ENCODE measurements at regions not wholly inside any gene's neighbourhood (a gene's known extent, or its start where the extent isn't known, plus 50 kb on each side); places are given as distances from the start of the nearest gene placed in this dataset.

DNA sequence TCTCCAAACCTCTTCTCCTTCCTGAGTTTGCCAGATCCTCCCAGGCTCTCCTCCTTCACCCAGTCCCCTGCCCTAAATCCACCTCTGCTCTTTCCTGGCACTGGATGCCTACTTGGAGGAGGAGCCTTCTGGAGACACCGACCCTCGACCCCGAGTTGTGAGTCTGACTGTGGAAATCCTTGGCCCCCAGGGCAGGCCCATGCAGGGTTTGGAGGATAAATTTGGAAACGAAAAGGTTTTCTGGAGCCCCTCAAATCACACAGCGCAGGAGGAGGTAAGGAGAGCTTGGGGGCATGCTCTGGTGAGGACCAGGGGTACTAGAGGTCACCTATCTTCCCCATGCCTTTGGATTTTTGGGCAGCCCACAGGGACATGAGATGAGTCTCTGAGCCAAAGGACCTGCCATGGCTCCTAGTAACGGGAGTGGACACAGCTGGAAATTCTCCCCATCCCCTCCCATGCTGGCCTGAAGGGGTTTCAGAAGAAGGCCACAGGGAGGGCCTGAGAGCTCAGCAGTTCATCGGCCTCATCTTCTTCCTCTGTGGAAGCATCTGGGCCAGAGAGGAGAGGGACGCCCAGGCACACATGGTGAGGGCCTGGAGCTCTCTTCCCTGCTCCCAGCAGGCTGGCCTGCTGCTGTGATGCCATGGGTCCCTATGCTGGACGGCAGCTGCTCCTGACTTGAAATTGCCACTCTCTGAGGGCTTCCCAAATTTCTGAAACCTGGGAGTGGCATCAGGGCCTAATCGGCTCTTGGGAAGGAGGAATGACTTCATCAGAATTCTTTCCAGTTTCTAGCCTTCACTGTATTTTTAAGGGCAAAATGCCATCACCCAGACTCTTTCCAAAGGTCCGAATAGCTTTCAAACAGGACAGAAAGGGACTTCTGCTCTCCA lies 68.6 kb upstream of the ITGA11 start:
- peak; percentile 38 for DNase-seq (ENCODE audit: low spot score)

DNA sequence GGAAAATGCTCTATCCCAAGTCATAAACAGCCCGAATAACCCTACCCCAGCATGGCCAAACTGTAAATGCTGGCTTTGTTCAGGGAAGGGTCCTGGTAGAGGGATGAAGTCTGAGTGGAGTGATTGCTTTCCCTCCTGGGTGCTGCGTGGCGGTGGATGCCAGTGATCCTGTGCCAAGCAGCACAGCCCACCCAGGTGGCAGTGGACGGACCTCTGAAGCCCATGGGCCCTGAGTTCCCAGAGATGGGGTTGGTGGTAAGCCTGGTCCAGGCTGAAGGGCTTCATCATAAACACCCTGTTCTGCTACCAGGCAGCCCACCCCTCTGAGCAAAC lies 69.3 kb upstream of the ITGA11 start:
- DNase-seq (ENCODE audit: low spot score): peak; percentile 29

DNA sequence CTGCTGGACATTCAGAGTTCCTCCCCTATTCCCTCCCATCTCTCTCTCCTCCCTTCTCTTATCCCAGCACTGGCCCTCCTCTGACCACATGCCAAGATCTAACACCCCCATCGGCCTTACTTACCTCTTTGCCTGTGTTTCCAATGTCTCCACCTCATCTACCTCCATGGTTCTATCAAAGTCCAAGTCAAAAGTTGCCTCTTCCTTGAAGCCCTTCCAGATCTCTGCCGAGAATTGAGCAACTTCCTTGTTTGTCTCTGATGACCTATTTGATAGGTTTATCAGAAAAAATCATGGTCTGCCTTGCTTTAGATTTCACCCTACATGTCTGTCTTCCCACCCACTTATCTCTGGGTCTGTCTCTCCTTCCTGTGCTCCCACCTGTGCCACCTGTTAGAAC lies 69.7 kb upstream of the ITGA11 start:
- DNase-seq (ENCODE audit: low spot score): no peak

DNA sequence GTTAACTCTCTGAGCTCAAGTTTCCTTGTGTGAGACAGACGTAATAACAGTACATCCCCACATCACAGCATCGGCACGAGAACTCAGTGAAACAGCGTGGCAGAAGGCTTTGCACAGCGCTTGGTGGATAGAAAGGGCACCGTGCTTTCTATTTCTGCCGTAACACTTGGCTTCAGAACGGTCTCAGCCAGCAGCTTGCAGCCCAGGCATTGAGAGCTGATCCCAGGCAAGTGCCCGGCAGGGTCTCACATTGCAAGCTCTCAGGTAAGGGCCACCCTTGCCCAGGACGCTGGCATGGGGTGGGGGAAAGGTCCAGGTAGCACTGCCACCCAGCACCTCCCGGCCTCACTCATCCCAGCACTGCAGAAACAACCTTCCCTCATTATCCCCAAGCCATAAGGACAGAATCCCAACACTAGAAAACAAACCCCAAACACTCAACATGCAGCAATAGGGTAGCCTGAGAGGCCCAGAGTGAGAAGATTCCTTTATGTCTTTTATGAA lies 70.5 kb upstream of the ITGA11 start:
- peak; percentile 37 for DNase-seq (ENCODE audit: low spot score)

DNA sequence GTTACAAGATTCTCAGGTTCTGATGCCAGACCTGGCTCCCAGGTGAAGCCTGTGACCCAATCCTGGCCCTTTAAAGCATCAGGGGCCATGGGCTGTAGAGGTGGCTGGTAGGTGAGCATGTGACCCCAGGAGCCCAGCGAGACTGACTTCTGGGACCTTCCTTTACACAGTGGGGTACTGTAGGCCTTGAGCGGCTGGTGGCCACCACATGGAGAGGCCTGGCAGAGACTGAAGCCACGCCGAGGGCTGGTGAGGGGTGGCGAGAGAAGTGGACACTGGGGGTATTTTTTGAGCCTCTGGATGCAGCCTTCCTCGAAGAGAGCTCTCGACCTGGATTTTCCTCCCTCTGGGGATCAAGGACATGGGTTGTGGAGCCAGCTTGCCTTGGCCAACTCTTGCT lies 71.2 kb upstream of the ITGA11 start:
- peak; percentile 32 for DNase-seq (ENCODE audit: low spot score)

DNA sequence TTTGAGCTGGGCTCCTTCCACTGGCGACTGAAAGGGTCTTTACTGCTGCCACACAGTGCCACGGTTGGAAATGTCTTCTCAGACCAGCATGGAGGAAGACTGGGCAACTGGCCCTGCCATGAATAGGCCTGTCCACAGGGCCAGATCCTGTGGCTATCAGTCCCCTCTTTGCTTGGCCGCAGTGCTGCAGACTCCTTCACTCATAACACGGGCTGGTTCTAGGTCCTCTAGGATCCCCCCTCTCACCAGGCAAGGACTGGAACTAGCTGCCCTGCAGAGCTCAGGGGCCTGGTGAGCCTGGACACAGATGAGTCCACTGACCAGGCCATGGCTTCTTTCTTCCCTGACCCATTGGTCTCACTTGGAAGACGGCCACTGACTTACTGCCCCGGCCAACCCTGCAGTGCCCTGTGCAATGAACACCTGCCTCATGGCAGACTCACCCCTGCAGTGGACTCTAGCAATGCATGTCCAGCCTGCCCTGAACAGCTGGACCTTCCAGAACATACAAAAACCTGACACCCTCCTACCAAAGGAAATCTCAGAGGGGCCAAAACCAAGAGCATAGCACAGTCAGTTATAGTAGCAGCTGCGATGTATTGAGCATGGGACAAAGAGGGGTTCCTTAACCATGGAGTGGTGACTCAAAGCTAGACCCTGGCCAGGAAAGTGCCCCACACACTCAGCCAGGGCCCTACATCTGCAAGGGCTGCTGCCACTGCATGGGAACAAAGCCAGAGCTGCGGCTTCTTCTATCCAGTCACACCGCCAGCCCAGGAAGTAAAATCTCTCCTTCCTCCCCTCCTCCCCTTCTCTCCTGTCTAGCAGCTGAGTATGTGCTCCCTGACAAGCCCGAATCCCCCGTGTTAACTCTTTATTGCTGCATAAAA lies 72.1 kb upstream of the ITGA11 start:
- peak; percentile 42 for DNase-seq (ENCODE audit: low spot score)

DNA sequence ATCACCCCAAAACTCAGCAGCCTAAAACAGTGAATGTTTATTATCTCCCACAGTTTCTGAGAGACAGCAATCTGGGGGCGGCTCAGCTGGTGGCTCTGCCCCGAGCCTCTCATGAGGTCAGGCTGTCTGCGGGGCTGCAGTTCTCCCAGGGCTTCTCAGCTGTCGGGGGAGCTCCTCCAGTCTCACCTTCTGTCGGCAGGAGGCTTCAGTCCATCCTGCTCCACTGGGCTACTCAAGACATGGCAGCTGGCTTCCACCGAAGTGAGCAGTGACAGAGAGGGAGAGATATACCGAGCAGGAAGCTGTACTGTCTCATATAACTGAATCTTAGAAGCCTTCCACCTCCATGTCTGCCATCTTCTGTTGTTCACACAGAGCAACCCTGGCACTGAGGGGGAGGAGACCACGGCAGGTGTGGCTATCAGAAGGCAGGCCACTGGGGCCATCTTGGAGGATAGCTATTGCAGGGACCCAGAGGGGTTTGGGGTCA lies 72.8 kb upstream of the ITGA11 start:
- peak; percentile 26 for DNase-seq (ENCODE audit: low spot score)

DNA sequence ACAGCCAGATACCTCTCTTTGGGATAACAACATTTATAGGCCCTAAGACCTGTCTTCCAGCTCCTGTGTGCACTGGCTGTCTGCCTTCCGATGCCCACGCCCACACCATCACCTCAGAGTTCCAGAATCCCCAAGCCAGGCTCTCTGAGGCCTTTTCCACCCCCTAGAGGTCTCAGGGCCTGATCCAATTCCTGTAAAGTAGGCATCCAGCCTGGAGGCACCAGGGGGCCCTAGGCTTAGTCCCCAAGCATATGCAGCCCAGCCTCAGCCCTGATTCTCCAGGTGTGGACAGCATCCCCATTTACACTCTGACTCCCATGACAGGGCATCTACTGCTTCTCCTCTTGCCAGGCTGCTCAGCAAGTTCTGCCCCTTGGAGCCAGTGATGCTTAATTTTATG lies 72.7 kb upstream of the CORO2B start:
- DNase-seq (ENCODE audit: low spot score): no peak

DNA sequence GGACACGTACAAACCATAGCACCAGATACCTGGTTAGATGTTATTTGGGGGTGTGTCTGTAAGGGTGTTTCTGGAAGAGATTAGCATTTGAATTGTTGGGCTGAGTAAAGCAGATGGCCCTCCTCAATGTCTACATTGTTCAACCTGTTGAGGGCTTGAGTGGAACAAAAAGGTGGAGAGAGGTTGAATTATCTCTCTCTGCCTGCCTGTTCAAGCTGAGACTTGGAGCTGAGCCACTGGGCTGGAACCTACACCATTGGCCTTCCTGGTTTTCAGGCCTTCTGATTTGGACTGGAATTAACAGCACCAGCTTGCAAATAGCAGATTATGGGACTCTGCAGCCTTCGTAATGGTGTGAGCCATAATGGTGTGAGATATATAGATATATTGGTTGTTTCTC lies 71.3 kb upstream of the CORO2B start:
- no peak for DNase-seq (ENCODE audit: low spot score)

DNA sequence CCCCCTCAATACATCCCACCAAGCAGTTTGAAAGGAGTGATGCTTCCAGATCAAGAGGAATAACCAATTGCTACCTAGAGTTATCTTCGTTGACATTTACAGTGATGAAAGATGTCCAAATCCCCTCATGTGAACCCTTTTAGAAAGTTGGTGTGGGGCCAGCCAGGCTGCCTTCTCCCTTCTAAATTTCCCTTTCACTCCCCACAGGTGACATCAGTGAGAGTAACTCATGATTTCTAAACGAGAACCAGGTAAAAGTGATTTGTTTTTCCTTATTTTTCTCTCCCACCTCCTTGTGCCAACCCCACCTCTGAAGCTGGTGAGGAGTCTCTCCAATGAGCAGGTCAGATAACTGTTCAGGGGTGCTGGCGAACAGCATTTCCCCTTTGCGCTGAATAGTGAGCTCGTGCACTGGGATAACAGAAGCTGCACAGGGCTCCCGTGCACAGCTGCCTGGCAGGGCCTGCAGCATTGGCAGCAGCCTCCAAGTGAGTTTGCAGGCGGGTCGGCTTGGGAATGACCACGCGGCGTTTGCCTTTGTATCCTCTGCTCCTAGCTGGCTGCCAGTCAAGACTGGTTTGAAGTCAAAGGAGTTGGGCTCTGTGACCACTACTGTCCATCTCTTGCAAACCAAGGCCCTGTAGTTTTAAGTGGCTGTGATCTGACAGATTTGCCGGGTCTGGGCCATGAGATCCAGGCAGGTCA lies 70.2 kb upstream of the CORO2B start:
- DNase-seq (ENCODE audit: low spot score): no peak

DNA sequence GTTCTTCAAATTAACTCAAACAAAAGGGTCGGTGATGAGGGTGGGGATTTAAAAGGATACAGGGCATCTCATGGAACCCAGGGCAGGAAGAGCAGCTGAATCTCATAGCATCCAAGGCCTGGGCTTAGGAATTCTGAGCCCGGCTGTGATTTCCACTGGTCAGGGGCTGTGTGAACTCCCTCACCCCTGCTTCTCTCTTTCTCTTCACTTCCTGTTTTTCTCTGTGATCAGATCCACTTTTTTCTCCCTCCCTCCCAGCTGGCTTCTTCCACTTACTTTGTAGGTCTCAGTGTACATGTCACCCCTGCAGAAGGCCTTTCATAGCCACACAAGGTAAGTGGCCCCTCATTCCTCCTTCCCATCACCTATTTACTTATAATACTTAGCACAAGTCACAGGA lies 68.2 kb upstream of the CORO2B start:
- no peak for DNase-seq (ENCODE audit: low spot score)

DNA sequence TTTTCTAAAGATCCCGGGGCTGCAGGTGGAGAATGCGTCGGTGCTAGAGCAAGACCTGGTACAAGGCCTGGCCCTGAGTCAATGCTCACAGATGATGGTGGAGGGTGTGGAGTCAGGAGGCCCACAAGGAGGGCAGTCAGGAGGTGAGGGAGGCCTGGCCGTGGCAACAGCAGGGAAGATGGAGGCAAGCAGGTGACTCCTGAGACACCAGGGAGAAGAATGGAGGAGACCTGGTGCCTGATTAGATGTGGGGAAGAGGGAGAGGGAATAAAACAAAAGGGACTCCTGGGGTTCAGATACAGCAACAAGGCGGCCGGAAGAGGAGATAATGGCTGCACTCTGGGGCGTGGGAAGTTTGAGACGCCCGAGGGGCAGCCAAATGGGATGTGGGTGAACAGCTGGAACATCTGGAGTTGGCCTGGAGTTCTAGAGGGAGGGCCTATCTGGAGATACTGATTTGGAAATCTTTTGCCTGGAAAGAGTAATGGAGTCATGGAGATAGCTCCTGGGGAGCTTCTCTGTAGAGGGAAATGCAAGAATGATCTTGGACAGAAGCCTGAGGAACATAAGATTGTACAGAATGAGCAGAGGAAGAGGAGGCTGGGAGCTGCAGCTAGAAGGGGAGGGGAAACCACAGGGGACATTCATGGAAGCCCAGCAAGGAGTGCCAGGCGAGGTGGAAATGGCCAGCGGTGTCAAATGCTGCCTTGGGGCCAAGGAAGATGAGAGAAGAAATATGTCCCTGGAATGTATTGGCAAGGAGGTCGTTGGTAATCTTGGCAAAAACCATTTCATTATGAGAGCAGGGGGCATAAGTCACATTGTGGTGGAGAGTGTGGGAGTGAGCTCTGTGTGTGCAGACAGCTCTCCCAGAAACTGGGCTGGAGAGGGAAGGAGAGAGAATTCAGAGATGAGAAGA lies 67.5 kb upstream of the CORO2B start:
- DNase-seq (ENCODE audit: low spot score): no peak

DNA sequence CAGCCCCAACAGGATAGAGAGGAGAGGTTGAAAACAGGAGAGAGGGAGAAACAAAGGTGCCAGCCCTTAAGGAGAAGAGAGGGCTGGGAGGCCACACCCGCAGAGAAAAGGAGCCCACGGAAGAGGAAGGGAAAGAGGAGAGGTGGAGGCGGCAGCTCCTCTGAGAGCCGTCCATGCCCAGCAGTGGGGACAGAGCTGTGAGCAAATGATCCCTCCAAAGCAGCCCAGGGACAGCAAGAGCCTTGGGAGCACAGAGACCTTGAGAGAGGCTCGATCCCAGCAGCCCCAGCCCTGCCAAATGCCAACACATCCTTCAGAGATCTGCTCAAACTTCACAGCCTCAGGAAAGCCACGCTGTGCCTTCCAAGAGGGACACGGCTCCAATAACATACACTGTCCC lies 66.7 kb upstream of the CORO2B start:
- no peak for DNase-seq (ENCODE audit: low spot score)

DNA sequence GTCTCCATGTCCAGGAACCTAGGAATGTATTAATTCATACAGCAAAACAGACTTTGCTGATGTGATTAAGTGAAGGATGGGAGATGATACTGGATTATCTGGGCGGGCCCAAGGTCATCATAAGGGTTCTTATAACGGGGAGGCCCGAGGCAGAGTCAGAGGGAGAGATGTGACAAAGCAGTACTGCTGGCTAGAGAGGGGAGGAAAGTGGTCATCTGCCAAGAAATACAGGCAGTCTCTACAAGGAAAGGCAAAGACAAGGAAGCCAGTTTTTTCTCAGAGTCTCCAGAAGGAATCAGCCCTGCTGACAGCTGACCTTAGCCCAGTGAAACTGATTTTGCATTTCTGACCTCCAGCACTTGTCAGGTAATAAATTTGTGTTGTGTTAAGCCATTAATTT lies 66.2 kb upstream of the CORO2B start:
- DNase-seq (ENCODE audit: low spot score): no peak

DNA sequence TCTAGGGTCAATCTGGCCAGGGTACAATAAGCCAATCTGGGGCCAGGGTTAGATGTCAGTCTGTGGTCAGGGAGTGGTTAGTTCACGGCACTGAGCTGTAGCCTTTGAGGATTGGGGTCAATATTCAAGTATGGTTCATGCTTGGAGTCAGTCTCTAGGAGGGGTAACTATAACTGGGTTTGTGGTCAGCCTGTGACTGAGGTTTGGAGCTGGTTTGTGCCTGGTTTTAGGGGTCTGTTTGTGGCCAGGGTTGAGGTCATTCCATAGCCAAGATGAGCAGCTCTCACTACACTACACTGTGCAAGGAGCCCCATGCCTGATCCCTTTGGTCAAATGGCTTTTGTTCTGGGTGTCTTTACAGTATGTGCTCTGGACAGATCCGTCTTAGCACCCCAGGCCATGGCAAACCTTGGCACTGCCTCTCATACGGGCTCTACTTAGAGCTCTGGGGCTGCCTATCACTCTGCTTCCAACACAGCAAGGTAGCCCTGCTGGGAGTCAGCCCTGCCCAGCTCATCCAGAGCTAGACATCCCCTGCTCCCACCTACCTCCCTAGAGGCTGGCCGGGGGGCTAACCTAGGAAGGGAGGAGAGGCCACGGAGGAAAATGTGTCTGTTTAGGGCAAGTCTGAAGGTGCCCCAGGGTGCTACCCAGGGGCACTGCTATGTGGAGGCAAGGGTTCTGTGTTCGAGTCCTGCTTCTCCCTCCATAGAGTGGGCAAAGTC lies 63.3 kb upstream of the CORO2B start:
- no peak for DNase-seq (ENCODE audit: low spot score)

DNA sequence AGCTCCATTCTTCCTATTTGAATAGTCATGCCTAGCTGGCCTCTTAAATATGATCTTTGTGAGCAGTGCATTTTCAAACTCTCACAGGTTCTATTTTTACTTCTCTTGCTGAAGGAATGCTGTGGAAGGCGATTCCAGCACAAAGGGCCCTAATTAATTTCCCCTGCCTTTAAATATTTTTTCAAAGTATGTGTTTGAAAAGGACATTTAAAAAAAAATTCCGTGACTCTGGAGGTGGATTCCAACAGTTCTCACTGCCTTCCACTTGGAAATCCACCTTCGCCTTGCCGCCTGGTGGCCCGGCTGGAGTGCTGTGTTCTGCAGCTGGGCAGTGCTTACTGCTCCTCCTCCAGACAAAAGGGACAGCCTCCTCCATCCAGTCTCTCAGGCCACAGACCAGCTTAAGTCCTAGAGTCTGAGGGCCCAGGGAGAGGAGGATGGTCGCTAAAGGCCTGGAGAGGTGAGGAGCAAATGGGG lies 61.5 kb upstream of the CORO2B start:
- DNase-seq (ENCODE audit: low spot score): no peak

DNA sequence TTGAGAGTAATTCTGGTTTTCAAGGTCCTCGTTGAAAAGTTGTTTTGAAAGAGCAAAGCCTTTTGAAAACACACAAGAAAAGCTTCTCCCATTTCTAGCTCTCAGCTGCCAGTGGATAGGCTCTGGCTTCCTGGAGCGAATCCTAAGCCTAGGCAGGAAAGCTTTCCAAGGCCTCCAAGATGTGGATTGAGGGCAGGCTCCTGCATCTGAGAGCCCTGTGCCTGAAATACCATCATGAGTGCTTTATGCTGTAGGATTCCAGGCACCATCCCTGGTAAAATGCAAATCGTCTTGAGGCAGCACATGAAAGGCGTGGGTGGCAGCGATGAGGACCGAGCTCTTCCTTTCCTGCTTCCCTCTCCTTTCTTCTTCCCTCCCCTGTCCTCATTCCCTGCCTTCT lies 60.7 kb upstream of the CORO2B start:
- no peak for DNase-seq (ENCODE audit: low spot score)

DNA sequence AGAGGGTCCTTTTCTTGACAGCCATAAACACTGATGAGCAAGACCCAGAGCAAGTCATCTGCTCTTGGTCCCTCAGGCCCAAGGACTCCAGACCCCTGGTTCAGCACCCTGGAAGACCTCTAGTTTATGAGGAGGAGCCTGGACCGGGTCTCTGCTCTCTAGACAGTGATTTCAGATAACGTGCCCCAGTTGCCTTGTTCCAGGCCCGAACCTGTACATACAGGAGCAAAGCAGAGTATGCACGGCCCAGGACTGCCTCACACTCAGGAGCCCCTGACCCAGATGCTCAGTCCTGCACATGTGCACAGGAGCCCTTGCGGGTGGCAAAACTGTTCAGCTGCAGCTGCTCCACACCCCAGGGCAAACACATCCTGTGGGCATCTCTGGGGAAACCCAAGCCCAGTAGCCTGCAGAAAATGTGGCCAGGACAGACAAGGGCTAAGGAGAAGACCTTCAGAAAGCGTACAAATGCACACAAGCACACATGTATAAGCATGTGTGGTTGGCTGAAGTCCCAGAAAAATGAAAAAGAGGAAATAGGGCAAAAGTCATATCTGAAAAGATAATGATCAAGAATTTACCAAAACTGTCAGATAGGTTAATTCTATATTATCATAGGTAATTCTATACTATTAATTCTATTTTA lies 59.9 kb upstream of the CORO2B start:
- DNase-seq (ENCODE audit: low spot score): no peak

DNA sequence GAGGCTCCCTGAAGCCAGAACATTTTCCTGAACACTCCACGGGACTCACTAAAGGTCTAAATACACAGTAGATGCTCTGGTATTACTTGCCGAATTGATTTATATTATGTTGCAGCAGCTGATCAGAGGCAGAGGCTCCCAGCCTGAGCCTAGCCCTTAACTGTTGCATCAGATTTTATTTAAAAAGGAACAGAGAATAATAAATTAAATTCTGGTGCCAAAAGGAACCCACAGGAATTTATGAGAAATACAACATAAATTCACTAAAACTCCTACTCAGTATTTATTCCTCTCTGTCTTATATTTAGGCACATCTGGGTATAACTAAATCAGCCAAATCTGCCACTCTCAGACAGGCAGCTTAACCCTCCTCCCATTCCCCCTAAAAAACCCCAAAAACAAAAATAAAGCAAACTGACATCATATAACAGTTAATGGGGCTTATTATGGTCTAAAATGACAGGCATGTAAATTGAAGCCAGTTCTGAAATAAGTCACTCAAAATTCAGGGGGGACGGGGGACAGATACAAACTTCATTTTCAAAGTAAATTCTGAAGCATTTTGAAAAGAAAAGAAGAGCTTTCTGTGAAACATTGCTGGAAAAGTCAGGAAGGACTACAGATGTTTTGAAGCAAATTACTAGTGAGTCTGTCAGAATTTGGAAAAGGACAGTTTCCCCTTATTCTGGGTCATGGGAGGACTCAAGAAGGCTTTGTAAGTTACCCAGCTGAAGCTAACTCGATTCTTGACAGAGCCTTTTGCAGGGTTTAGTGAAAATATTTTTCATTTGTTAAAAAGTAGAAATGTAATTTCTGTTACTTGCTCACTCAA lies 53.8 kb upstream of the CORO2B start:
- DNase-seq (ENCODE audit: low spot score): no peak
